Keratinocyte (primary cell): ENCODE measurements at regions not wholly inside any gene's neighbourhood (a gene's known extent, or its start where the extent isn't known, plus 50 kb on each side); places are given as distances from the start of the nearest gene placed in this dataset.

Source experiments
- DNase-seq: peaks from one replicate; pipeline ENCODE4 v3.0.0-alpha.2; 2011; ENCODE audit warnings: low read depth, missing footprints, low spot score
- FAIRE-seq: peaks from 2 replicates; lab custom pipeline; 2011; peaks lifted over from hg19 to GRCh38; lab: Jason Lieb, UNC
- H2AFZ ChIP-seq: 2 replicates; pipeline ENCODE4 v1.6.0; 2012; ENCODE audit warnings: low read length, control low read depth, inconsistent platforms; ENCODE audit not compliant: control insufficient read depth
- H3K27ac ChIP-seq: 2 replicates; pipeline ENCODE4 v1.5.1; 2011; ENCODE audit warnings: low read length; ENCODE audit not compliant: control insufficient read depth, insufficient read depth
- H3K27me3 ChIP-seq: 3 replicates; pipeline ENCODE4 v1.6.0; 2011; ENCODE audit warnings: low read length; ENCODE audit not compliant: control insufficient read depth, insufficient read depth; ENCODE audit errors: extremely low read depth
- H3K36me3 ChIP-seq, 2 experiments: 2 replicates in 1 of 2; 3 replicates in 1 of 2; pipeline ENCODE4 v1.5.1; 2011; ENCODE audit warnings: low read length in 2 of 2, mild to moderate bottlenecking in 1 of 2; ENCODE audit not compliant: control insufficient read depth in 2 of 2, insufficient read depth in 2 of 2; ENCODE audit errors: extremely low read depth in 1 of 2
- H3K4me1 ChIP-seq: 3 replicates; pipeline ENCODE4 v1.5.1; 2011; ENCODE audit warnings: low read length; ENCODE audit not compliant: control insufficient read depth, insufficient read depth; ENCODE audit errors: extremely low read depth
- H3K4me2 ChIP-seq: 3 replicates; pipeline ENCODE4 v1.6.0; 2011; ENCODE audit warnings: low read depth, low read length; ENCODE audit not compliant: control insufficient read depth, insufficient read depth; ENCODE audit errors: extremely low read depth
- H3K4me3 ChIP-seq, 3 experiments: fragments of 200-600 bp in 1 of 3; sonication (generic) in 1 of 3; 2 replicates in 2 of 3; 3 replicates in 1 of 3; pipeline ENCODE4 v1.5.1; 2011 to 2016; ENCODE audit warnings: low read length in 3 of 3, mild to moderate bottlenecking in 3 of 3, control low read depth in 2 of 3, inconsistent platforms in 1 of 3, low read depth in 1 of 3, mixed read lengths in 1 of 3, mixed run types in 1 of 3, moderate library complexity in 1 of 3; ENCODE audit not compliant: control insufficient read depth in 2 of 3, insufficient read depth in 2 of 3; ENCODE audit errors: extremely low read depth in 1 of 3
- H3K79me2 ChIP-seq: 2 replicates; pipeline ENCODE4 v1.6.0; 2012; ENCODE audit warnings: low read length; ENCODE audit not compliant: control insufficient read depth, insufficient read depth
- H3K9ac ChIP-seq: 3 replicates; pipeline ENCODE4 v1.6.0; 2011; ENCODE audit warnings: low read length; ENCODE audit not compliant: control insufficient read depth, insufficient read depth; ENCODE audit errors: extremely low read depth
- H3K9me1 ChIP-seq: 3 replicates; pipeline ENCODE4 v1.6.0; 2011; ENCODE audit warnings: low read length; ENCODE audit not compliant: control insufficient read depth, insufficient read depth; ENCODE audit errors: extremely low read depth
- H3K9me3 ChIP-seq: 2 replicates; pipeline ENCODE4 v1.5.1; 2012; ENCODE audit warnings: low read depth, low read length; ENCODE audit not compliant: control insufficient read depth
- H4K20me1 ChIP-seq: 3 replicates; pipeline ENCODE4 v1.6.0; 2011; ENCODE audit warnings: low read length; ENCODE audit not compliant: control insufficient read depth, insufficient read depth; ENCODE audit errors: extremely low read depth
- EZH2 ChIP-seq: IDR thresholded peaks from one replicate; pipeline ENCODE4 v1.6.1; 2012; ENCODE audit warnings: inconsistent platforms, mild to moderate bottlenecking, low read length, moderate library complexity
- dilution Hi-C: fragments of 300-500 bp; cut with MboI; formaldehyde crosslinking; loops from one replicate; pipeline ENCODE4 v1.7.0; 2020; ENCODE audit warnings: low sequenced_read_pairs; ENCODE audit not compliant: extremely low pct_ligation_motif_present
- TF ChIP-seq, protein P1 (sequence below), 3 experiments: IDR thresholded peaks in 1 of 3; conservative IDR thresholded peaks in 1 of 3; optimal IDR thresholded peaks in 1 of 3; 2 replicates in 2 of 3; 3 replicates in 1 of 3; pipeline versions ENCODE3 to v1.5.1; 2011; ENCODE audit warnings: low read length in 3 of 3, mild to moderate bottlenecking in 3 of 3, moderate library complexity in 2 of 3, control low read depth in 1 of 3, inconsistent platforms in 1 of 3; ENCODE audit not compliant: insufficient read depth in 2 of 3; ENCODE audit errors: extremely low read depth in 1 of 3

DNA sequence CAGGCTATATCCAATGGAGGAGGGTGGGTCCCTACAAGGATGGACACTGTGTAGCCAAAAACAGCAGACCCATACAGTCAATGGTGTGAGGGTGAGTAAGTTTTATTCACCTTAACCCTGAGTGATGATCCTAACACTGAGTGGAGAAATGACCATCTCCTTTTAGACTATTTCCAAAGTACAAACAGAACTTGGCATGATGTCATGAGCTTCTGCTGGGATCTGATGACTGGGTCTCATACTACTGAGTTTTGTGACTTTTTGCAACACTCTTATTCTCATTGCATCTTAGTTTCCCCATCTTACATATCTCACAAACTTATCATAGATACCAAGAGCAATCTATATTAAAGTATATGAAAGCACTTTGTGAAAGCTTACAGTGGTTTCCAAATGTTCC lies 330.3 kb upstream of the CFAP20DC start:
- no peak overlapping the region for H3K27ac ChIP-seq
- H2AFZ ChIP-seq: no peak overlapping the region
- no peak overlapping the region for H3K4me3 ChIP-seq
- TF ChIP-seq EZH2: no peak
- TF ChIP-seq, protein P1, sequence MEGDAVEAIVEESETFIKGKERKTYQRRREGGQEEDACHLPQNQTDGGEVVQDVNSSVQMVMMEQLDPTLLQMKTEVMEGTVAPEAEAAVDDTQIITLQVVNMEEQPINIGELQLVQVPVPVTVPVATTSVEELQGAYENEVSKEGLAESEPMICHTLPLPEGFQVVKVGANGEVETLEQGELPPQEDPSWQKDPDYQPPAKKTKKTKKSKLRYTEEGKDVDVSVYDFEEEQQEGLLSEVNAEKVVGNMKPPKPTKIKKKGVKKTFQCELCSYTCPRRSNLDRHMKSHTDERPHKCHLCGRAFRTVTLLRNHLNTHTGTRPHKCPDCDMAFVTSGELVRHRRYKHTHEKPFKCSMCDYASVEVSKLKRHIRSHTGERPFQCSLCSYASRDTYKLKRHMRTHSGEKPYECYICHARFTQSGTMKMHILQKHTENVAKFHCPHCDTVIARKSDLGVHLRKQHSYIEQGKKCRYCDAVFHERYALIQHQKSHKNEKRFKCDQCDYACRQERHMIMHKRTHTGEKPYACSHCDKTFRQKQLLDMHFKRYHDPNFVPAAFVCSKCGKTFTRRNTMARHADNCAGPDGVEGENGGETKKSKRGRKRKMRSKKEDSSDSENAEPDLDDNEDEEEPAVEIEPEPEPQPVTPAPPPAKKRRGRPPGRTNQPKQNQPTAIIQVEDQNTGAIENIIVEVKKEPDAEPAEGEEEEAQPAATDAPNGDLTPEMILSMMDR (optimal IDR thresholded peaks at IDR 0.05 in 1 of 3, IDR thresholded peaks at IDR 0.05 in 1 of 3, conservative IDR thresholded peaks at IDR 0.05 in 1 of 3; ENCODE audit: extremely low read depth in 1 of 3, insufficient read depth in 2 of 3, low read length in 3 of 3): no peak
- no peaks in the 10 kb centered on the region for H3K27me3 ChIP-seq
- no peaks in the 10 kb centered on the region for H3K9me1 ChIP-seq
- no peaks in the 10 kb centered on the region for H4K20me1 ChIP-seq
- no peak overlapping the region for H3K4me2 ChIP-seq
- H3K79me2 ChIP-seq: no peaks in the 10 kb centered on the region
- no peaks in the 10 kb centered on the region for H3K4me1 ChIP-seq
- FAIRE-seq: no peak
- no peak overlapping the region for H3K9ac ChIP-seq
- DNase-seq: no peak
- dilution Hi-C loops: no loop called here
- no peaks in the 10 kb centered on the region for H3K9me3 ChIP-seq
- H3K36me3 ChIP-seq: no peaks in the 10 kb centered on the region

DNA sequence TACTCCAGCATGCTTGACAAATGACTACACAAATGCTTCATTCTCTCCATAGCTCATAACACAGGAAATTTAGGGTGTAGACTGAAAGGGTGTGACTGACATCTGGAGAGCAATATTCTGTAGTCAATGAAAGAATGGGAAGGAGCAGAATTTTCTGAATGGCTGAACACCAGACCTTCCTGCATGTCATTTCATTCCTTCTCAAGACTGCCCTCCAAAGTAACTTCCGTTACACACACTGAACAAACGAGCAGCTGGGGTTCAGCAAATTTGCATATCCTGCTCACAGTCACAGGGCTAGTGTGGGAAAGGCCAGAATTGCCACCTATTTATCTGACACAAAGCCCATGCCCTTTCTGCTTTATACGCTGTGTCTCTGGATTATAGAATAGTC lies 325.0 kb upstream of the CFAP20DC start:
- FAIRE-seq: no peak
- no peaks in the 10 kb centered on the region for H4K20me1 ChIP-seq

More for the DNA sequence above, 325.0 kb upstream of the CFAP20DC start:
- no peak overlapping the region for H3K4me2 ChIP-seq
- no peaks in the 10 kb centered on the region for H3K9me1 ChIP-seq
- H3K4me1 ChIP-seq: no peaks in the 10 kb centered on the region
- no peak for TF ChIP-seq EZH2
- TF ChIP-seq, protein P1 (optimal IDR thresholded peaks at IDR 0.05 in 1 of 3, IDR thresholded peaks at IDR 0.05 in 1 of 3, conservative IDR thresholded peaks at IDR 0.05 in 1 of 3; ENCODE audit: extremely low read depth in 1 of 3, insufficient read depth in 2 of 3, low read length in 3 of 3): no peak
- no peaks in the 10 kb centered on the region for H3K9me3 ChIP-seq
- no peak overlapping the region for H3K4me3 ChIP-seq
- dilution Hi-C loops: no loop called here
- H3K9ac ChIP-seq: no peak overlapping the region
- no peak overlapping the region for H3K27ac ChIP-seq
- no peak overlapping the region for H2AFZ ChIP-seq
- H3K27me3 ChIP-seq: no peaks in the 10 kb centered on the region
- DNase-seq: no peak
- H3K36me3 ChIP-seq: no peaks in the 10 kb centered on the region
- H3K79me2 ChIP-seq: no peaks in the 10 kb centered on the region
